Astrocyte (in vitro differentiated cells and primary cell): ENCODE measurements at regions not wholly inside any gene's neighbourhood (a gene's known extent, or its start where the extent isn't known, plus 50 kb on each side); places are given as distances from the start of the nearest gene placed in this dataset.

ENCODE experiments used
- DNase-seq: peaks from one replicate; pipeline ENCODE4 v3.0.0-alpha.2; 2010; ENCODE audit warnings: low read depth
- FAIRE-seq: peaks from 2 replicates; lab custom pipeline; 2011; peaks lifted over from hg19 to GRCh38; lab: Jason Lieb, UNC
- H2AFZ ChIP-seq: 2 replicates; pipeline ENCODE4 v1.6.0; 2012; ENCODE audit warnings: low read depth, low read length, inconsistent platforms
- H3K27ac ChIP-seq: 2 replicates; pipeline ENCODE4 v1.5.1; 2011; ENCODE audit warnings: low read depth, low read length, inconsistent platforms
- H3K27me3 ChIP-seq: 2 replicates; pipeline ENCODE4 v1.6.0; 2011; ENCODE audit warnings: low read length, inconsistent platforms; ENCODE audit not compliant: insufficient read depth
- H3K36me3 ChIP-seq: 2 replicates; pipeline ENCODE4 v1.5.1; 2011; ENCODE audit warnings: low read length, inconsistent platforms; ENCODE audit not compliant: insufficient read depth
- H3K4me1 ChIP-seq: 2 replicates; pipeline ENCODE4 v1.5.1; 2011; ENCODE audit warnings: low read length, inconsistent platforms; ENCODE audit not compliant: insufficient read depth
- H3K4me2 ChIP-seq: 2 replicates; pipeline ENCODE4 v1.6.0; 2012; ENCODE audit warnings: low read length, inconsistent platforms
- H3K4me3 ChIP-seq: 2 replicates; pipeline ENCODE4 v1.5.1; 2011; ENCODE audit warnings: low read depth, mild to moderate bottlenecking, low read length, inconsistent platforms; ENCODE audit not compliant: insufficient read depth
- H3K79me2 ChIP-seq: 2 replicates; pipeline ENCODE4 v1.6.0; 2012; ENCODE audit warnings: mild to moderate bottlenecking, low read length, inconsistent platforms; ENCODE audit not compliant: insufficient read depth
- H3K9ac ChIP-seq: 2 replicates; pipeline ENCODE4 v1.6.0; 2012; ENCODE audit warnings: mild to moderate bottlenecking, low read length, inconsistent platforms
- H3K9me3 ChIP-seq: 2 replicates; pipeline ENCODE4 v1.5.1; 2012; ENCODE audit warnings: low read depth, mild to moderate bottlenecking, low read length, inconsistent platforms; ENCODE audit not compliant: insufficient read depth
- H4K20me1 ChIP-seq: 2 replicates; pipeline ENCODE4 v1.6.0; 2012; ENCODE audit warnings: low read length, inconsistent platforms; ENCODE audit not compliant: insufficient read depth
- H3K27ac Mint-ChIP-seq: one replicate; pipeline ENCODE4 v1.8.0; 2021; ENCODE audit warnings: mild to moderate bottlenecking, mixed read lengths; ENCODE audit not compliant: unreplicated experiment
- H3K27me3 Mint-ChIP-seq: one replicate; pipeline ENCODE4 v1.8.0; 2021; ENCODE audit warnings: low read depth, mixed read lengths; ENCODE audit not compliant: unreplicated experiment
- H3K36me3 Mint-ChIP-seq: one replicate; pipeline ENCODE4 v1.8.0; 2021; ENCODE audit warnings: low read depth, mixed read lengths; ENCODE audit not compliant: unreplicated experiment
- H3K4me1 Mint-ChIP-seq: one replicate; pipeline ENCODE4 v1.8.0; 2021; ENCODE audit warnings: low read depth, mixed read lengths; ENCODE audit not compliant: unreplicated experiment
- H3K4me3 Mint-ChIP-seq: one replicate; pipeline ENCODE4 v1.8.0; 2021; ENCODE audit warnings: mild to moderate bottlenecking, moderate library complexity, mixed read lengths; ENCODE audit not compliant: unreplicated experiment
- H3K9me3 Mint-ChIP-seq: one replicate; pipeline ENCODE4 v1.8.0; 2021; ENCODE audit warnings: mild to moderate bottlenecking, mixed read lengths; ENCODE audit not compliant: unreplicated experiment
- CTCF ChIP-seq: IDR thresholded peaks from 2 replicates; pipeline ENCODE4 v1.5.1; 2011; ENCODE audit warnings: low read depth, mild to moderate bottlenecking, inconsistent platforms, low read length, moderate library complexity; ENCODE audit not compliant: insufficient read depth
- EZH2 ChIP-seq: IDR thresholded peaks from 2 replicates; pipeline ENCODE4 v1.6.1; 2012; ENCODE audit warnings: mild to moderate bottlenecking, low read length, inconsistent platforms; ENCODE audit not compliant: insufficient read depth

GRCh38 chr9:117543089-117543488, 128.2 kb upstream of the ASTN2 start:
- Histone ChIP-seq H3K27me3 (no peaks in the 10 kb centered on the region), H3K4me3 (no peak overlapping the region), H3K9me3 (no peaks in the 10 kb centered on the region), H2AFZ (no peak overlapping the region), H3K36me3 (no peaks in the 10 kb centered on the region), H3K9ac (no peak overlapping the region), H3K4me1 (no peaks in the 10 kb centered on the region), H3K4me2 (no peak overlapping the region), H3K27ac (no peak overlapping the region), H4K20me1 (no peaks in the 10 kb centered on the region), H3K79me2 (no peaks in the 10 kb centered on the region)
- H3K4me3 Mint-ChIP-seq, result no peak overlapping the region
- TF ChIP-seq EZH2 (no peak), CTCF (no peak)
- H3K4me1 Mint-ChIP-seq, result no peaks in the 10 kb centered on the region
- no peak overlapping the region for H3K27ac Mint-ChIP-seq
- H3K36me3 Mint-ChIP-seq, result no peaks in the 10 kb centered on the region
- no peaks in the 10 kb centered on the region for H3K27me3 Mint-ChIP-seq
- FAIRE-seq, result no peak
- no peak for DNase-seq
- no peaks in the 10 kb centered on the region for H3K9me3 Mint-ChIP-seq

DNA sequence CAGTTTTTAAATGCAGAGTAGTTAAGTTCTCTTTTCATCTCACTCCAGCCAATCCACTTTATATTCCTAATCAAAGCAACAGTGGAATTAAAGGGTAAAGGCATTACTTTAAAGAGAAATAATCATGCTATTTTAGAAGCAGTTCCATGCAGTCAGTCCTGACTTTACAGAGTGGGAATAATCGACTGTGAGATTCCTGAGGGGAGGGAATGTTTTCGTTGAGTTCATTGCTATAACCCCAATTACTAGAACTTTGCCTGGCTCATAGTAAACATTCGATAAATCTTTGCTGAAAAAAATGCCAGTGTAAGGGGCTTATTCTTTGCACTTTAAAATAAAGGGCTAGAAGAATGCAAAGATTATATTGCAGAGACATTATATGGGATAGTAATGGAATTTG, 127.2 kb upstream of the ASTN2 start:
- FAIRE-seq, result no peak
- no peak overlapping the region for H3K4me3 Mint-ChIP-seq
- no peak for TF ChIP-seq CTCF
- TF ChIP-seq EZH2, result no peak
- no peaks in the 10 kb centered on the region for H3K4me1 Mint-ChIP-seq
- H3K36me3 Mint-ChIP-seq, result no peaks in the 10 kb centered on the region
- no peak overlapping the region for H3K27ac ChIP-seq
- no peaks in the 10 kb centered on the region for H3K36me3 ChIP-seq
- H3K27me3 ChIP-seq, result no peaks in the 10 kb centered on the region
- no peaks in the 10 kb centered on the region for H3K4me1 ChIP-seq
- H3K27ac Mint-ChIP-seq, result no peak overlapping the region
- no peaks in the 10 kb centered on the region for H3K9me3 Mint-ChIP-seq
- no peak overlapping the region for H3K9ac ChIP-seq
- DNase-seq, result no peak
- no peaks in the 10 kb centered on the region for H3K79me2 ChIP-seq
- no peaks in the 10 kb centered on the region for H4K20me1 ChIP-seq
- H3K27me3 Mint-ChIP-seq, result no peaks in the 10 kb centered on the region
- no peak overlapping the region for H3K4me2 ChIP-seq
- no peak overlapping the region for H2AFZ ChIP-seq
- H3K9me3 ChIP-seq, result no peaks in the 10 kb centered on the region
- H3K4me3 ChIP-seq, result no peak overlapping the region

- no peaks in the 10 kb centered on the region for H3K4me1 Mint-ChIP-seq
- TF ChIP-seq EZH2, result no peak
- H3K4me1 ChIP-seq, result no peaks in the 10 kb centered on the region
- DNase-seq (no peak), FAIRE-seq (no peak)
- H2AFZ ChIP-seq, result no peak overlapping the region
- no peak overlapping the region for H3K27ac Mint-ChIP-seq
- no peaks in the 10 kb centered on the region for H4K20me1 ChIP-seq
- H3K4me3 Mint-ChIP-seq, result no peak overlapping the region
- no peak overlapping the region for H3K4me2 ChIP-seq
- H3K9me3 Mint-ChIP-seq, result no peaks in the 10 kb centered on the region
- H3K36me3 ChIP-seq, result no peaks in the 10 kb centered on the region
- H3K27me3 Mint-ChIP-seq, result no peaks in the 10 kb centered on the region
- no peaks in the 10 kb centered on the region for H3K79me2 ChIP-seq
- H3K27me3 ChIP-seq, result no peaks in the 10 kb centered on the region
- no peak overlapping the region for H3K27ac ChIP-seq
- H3K9ac ChIP-seq, result no peak overlapping the region
- H3K4me3 ChIP-seq, result no peak overlapping the region
- no peaks in the 10 kb centered on the region for H3K36me3 Mint-ChIP-seq
- no peaks in the 10 kb centered on the region for H3K9me3 ChIP-seq
These were observed 126.3 kb upstream of the ASTN2 start for GRCh38 chr9:117541181-117541580.
